GM19351 (cell line): ENCODE measurements at regions not wholly inside any gene's neighbourhood (a gene's known extent, or its start where the extent isn't known, plus 50 kb on each side); places are given as distances from the start of the nearest gene placed in this dataset.
"Not testable (repeated sequence)": the region's sequence is repeated elsewhere in the genome, so short reads cannot be mapped to it uniquely, and the experiment has no call there.

ENCODE experiments used
- ATAC-seq: cut with Tn5 transposase; IDR thresholded peaks from one replicate; pipeline ENCODE4 v1.9.1; 2021; ENCODE audit warnings: mild to moderate bottlenecking, moderate library complexity; ENCODE audit not compliant: unreplicated experiment

GRCh38 chr20:17873410-17874270 is 95.0 kb downstream of the SNX5 start:
- no peak for ATAC-seq

- ATAC-seq: no peak
Observed at GRCh38 chr20:17872959-17873358, 95.6 kb downstream of the SNX5 start.

- no peak for ATAC-seq
Observed at GRCh38 chr20:17872434-17872833, 96.2 kb downstream of the SNX5 start.

GRCh38 chr20:17871886-17872285 is 96.7 kb downstream of the SNX5 start:
- no peak for ATAC-seq

- no peak for ATAC-seq
Observed at GRCh38 chr20:17871181-17871580, 97.4 kb downstream of the SNX5 start.

- ATAC-seq: no peak
Observed at GRCh38 chr20:17870086-17870740, 98.4 kb downstream of the SNX5 start.

- no peak for ATAC-seq
Observed at GRCh38 chr20:17869295-17869994, 99.1 kb downstream of the SNX5 start.

- ATAC-seq: no peak
Observed at GRCh38 chr20:17868700-17869231, 99.8 kb downstream of the SNX5 start.

GRCh38 chr20:17868151-17868550 is 100.4 kb downstream of the SNX5 start:
- ATAC-seq: no peak

- ATAC-seq: no peak
Observed at GRCh38 chr20:17867131-17867925, 101.3 kb downstream of the SNX5 start.

GRCh38 chr20:17866234-17867001 is 102.2 kb downstream of the SNX5 start:
- no peak for ATAC-seq

GRCh38 chr20:17863577-17864292 is 104.9 kb downstream of the SNX5 start:
- ATAC-seq: no peak

GRCh38 chr20:17863209-17863576 is 105.4 kb downstream of the SNX5 start:
- no peak for ATAC-seq

GRCh38 chr20:17862171-17862570 is 106.4 kb downstream of the SNX5 start:
- ATAC-seq: no peak

- not testable (repeated sequence) for ATAC-seq
Observed at GRCh38 chr20:17861620-17862019, 107.0 kb downstream of the SNX5 start.

- ATAC-seq: no peak
Observed at GRCh38 chr20:17860301-17861197, 108.0 kb downstream of the SNX5 start.

GRCh38 chr20:17859616-17860232 is 108.9 kb downstream of the SNX5 start:
- peak; percentile 47 for ATAC-seq
